ENCODE measurements at regions not wholly inside any gene's neighbourhood (a gene's known extent, or its start where the extent isn't known, plus 50 kb on each side); places are given as distances from the start of the nearest gene placed in this dataset.

DNA sequence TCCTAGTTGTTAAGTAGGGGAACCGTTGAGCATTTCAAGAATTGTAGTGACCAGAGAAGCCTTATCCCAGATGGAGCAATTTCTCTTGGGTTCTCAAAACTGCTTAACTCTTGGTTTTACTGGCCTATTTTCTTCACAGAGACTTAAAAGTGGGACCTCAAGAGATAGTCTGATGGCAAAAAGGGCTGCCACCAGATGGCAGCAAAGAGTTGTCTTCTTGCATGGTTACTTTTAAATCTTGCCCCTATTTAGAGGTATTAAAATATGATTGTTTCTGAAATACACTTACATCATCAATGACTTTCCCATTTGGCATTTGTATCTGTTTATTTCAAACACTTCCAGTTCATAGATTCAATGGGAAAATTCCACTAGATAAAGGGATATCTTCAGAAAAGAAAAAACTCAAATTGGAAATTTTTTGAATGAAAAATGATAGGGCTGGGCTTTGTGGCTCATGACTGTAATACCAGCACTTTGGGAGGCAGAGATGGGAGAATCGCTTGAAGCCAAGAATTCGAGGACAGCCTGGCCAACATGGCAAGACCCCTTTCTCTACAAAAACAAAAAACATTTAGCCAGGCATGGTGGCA, 69.9 kb upstream of the CNTN1 start:
- peak in 1 of 2 donors; percentile 10 for DNase-seq

DNA sequence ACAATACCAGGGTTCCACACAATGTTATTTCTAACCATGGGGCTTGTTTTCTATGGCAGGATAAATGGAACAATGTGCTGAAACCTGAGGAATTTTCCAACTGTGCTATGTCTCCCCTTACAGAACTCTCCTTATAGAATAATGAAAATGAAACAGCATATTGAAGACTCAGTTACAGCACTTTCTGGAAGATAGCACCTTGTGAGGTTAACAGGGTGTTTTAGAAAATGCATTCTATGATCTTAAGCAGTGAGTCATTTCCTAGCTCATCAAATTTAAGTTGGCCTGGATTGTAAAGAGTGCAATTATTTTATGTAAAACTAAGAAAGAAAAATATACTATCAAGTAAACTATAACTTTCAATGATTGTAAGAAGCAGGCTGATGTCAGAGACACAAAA, 60.1 kb upstream of the CNTN1 start:
- DNase-seq: no peak

DNA sequence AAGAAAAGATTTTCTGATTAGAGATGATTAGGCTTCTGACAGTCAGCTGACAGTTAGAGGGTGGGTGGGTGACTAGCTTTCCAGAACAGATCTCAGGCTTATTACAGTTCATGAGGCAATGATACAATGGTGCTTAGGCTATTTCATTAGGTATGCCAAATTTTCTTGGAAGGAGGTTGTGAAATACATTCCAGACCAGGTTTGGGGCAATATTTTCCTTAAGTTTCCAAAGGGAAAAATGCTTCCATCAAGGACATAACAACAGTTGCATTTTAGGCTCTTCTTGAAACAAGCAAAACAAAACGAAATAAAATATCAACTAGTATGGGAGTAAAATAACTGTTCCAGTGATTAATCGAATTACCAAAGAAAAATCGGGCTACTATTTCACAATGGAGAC, 59.3 kb upstream of the CNTN1 start:
- no peak for DNase-seq

DNA sequence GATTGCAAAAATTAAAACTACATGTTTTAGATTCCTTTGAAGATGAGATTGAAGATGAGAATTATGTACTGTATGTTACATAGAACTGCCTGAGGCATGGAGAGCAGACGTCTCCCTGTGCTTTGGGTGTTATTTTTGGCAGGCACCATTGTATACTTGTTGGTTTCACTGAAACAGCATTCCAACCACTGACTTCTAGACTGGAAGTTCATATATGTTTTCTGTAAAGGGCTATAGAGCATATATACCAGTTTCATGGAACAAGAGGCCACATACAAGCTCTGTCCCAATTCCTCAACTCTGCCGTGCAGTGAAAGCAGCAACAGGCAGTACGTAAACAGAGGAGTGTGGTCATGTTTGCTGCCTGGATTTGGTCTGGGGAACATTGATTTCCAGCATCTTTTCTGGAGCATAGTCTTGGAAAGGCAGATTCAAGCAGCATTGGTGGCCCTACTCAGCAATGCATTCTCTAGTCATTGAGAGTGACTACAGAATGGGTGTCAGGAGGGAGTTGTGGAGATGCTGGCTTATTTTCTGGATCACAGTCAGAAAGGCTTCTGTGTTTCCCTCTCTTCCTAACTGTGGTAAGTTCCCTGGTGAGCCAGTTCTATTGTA, 57.6 kb upstream of the CNTN1 start:
- DNase-seq: no peak

DNA sequence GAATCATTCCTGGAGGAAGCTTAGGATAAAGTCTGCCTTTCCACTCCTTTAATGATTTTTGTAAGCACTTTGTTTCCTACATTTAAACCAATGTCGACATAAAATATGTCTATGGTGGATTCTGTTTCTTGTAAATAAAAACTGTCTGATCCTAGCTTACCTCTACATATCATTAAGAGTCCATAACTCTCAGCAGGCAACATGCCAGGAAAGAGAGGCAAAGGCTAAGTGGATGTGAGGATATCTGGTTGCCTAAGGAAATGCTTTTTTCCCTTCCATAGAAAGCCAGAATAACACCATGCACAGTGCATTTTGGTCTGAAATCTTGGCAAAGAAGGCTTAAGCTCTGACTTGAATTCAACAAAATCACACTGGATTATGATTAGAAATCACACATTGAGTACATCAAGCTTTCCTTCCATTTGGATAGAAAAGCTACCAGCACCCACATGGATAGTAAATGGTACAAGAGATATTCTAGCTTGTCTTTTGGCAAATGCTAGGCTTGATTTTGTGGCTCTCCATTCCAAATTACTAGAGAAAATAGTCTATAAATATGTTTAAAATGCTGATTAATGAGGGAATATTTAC, 57.0 kb upstream of the CNTN1 start:
- DNase-seq: no peak
